SIG-M5 treated with dmso at 0.1 percent for 504 hours (cell line): ENCODE measurements at regions not wholly inside any gene's neighbourhood (a gene's known extent, or its start where the extent isn't known, plus 50 kb on each side); places are given as distances from the start of the nearest gene placed in this dataset.
"Not testable (repeated sequence)": the region's sequence is repeated elsewhere in the genome, so short reads cannot be mapped to it uniquely, and the experiment has no call there.

ENCODE experiments used
- DNase-seq: peaks from one replicate; lab custom pipeline; 2025; ENCODE audit not compliant: unreplicated experiment; lab: John Stamatoyannopoulos, UW

GRCh38 chr2:18949871-18950270, 360.5 kb upstream of the NT5C1B start:
- DNase-seq = no peak

- no peak for DNase-seq
Observed at GRCh38 chr2:18940184-18940583, 350.8 kb upstream of the NT5C1B start.

- DNase-seq = not testable (repeated sequence)
Observed at GRCh38 chr2:18939740-18940139, 350.4 kb upstream of the NT5C1B start.

- DNase-seq = no peak
Observed at GRCh38 chr2:18934886-18935285, 345.5 kb upstream of the NT5C1B start.

GRCh38 chr2:18932853-18933252, 343.5 kb upstream of the NT5C1B start:
- DNase-seq = no peak

GRCh38 chr2:18930971-18931370, 341.6 kb upstream of the NT5C1B start:
- DNase-seq = no peak

GRCh38 chr2:18927525-18928232, 338.3 kb upstream of the NT5C1B start:
- DNase-seq = no peak

- DNase-seq = no peak
Observed at GRCh38 chr2:18926631-18927524, 337.5 kb upstream of the NT5C1B start.

- no peak for DNase-seq
Observed at GRCh38 chr2:18925296-18925695, 335.9 kb upstream of the NT5C1B start.

- no peak for DNase-seq
Observed at GRCh38 chr2:18924886-18925285, 335.5 kb upstream of the NT5C1B start.

- DNase-seq = no peak
Observed at GRCh38 chr2:18924386-18924785, 335.0 kb upstream of the NT5C1B start.

GRCh38 chr2:18922276-18922675, 332.9 kb upstream of the NT5C1B start:
- DNase-seq = no peak

- no peak for DNase-seq
Observed at GRCh38 chr2:18918280-18918679, 328.9 kb upstream of the NT5C1B start.

GRCh38 chr2:18915227-18915626, 325.9 kb upstream of the NT5C1B start:
- DNase-seq = no peak

- no peak for DNase-seq
Observed at GRCh38 chr2:18913512-18913911, 324.1 kb upstream of the NT5C1B start.

GRCh38 chr2:18912225-18912888, 323.0 kb upstream of the NT5C1B start:
- DNase-seq = no peak

GRCh38 chr2:18911416-18911815, 322.0 kb upstream of the NT5C1B start:
- no peak for DNase-seq

GRCh38 chr2:18910843-18911242, 321.5 kb upstream of the NT5C1B start:
- DNase-seq = no peak

- no peak for DNase-seq
Observed at GRCh38 chr2:18907937-18908336, 318.6 kb upstream of the NT5C1B start.

GRCh38 chr2:18907508-18907907, 318.1 kb upstream of the NT5C1B start:
- no peak for DNase-seq

GRCh38 chr2:18903750-18904149, 314.4 kb upstream of the NT5C1B start:
- DNase-seq = no peak

GRCh38 chr2:18901242-18901641, 311.9 kb upstream of the NT5C1B start:
- DNase-seq = no peak
